ENCODE measurements at regions not wholly inside any gene's neighbourhood (a gene's known extent, or its start where the extent isn't known, plus 50 kb on each side); places are given as distances from the start of the nearest gene placed in this dataset.

DNA sequence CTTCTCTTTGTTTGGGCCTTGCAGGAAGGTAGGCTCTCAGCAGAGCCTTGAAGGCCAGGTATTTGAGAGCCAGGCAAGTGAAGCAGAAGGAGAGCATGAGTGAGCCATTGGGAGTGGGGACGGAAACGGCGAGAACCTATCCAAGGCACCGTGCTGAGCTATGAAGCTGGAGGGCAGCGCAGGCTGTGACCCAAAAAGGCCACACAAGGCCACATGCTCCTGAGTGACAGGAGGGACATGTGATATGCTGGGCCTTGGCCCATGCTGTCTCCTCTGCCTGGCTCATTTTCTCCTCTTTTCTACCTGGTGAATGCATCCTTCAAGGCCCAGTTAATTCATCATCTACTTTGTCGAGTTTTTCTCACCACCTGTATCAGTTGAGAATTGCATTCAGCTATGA is 136.3 kb downstream of the PALM2AKAP2 start:
- TF ChIP-seq, protein P1, sequence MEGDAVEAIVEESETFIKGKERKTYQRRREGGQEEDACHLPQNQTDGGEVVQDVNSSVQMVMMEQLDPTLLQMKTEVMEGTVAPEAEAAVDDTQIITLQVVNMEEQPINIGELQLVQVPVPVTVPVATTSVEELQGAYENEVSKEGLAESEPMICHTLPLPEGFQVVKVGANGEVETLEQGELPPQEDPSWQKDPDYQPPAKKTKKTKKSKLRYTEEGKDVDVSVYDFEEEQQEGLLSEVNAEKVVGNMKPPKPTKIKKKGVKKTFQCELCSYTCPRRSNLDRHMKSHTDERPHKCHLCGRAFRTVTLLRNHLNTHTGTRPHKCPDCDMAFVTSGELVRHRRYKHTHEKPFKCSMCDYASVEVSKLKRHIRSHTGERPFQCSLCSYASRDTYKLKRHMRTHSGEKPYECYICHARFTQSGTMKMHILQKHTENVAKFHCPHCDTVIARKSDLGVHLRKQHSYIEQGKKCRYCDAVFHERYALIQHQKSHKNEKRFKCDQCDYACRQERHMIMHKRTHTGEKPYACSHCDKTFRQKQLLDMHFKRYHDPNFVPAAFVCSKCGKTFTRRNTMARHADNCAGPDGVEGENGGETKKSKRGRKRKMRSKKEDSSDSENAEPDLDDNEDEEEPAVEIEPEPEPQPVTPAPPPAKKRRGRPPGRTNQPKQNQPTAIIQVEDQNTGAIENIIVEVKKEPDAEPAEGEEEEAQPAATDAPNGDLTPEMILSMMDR (IDR thresholded peaks at IDR 0.05), result no peak
- TF ChIP-seq POLR2AphosphoS5 (IDR thresholded peaks at IDR 0.05), result no peak
